Right lobe of liver (tissue), 6 donors: ENCODE measurements at regions not wholly inside any gene's neighbourhood (a gene's known extent, or its start where the extent isn't known, plus 50 kb on each side); places are given as distances from the start of the nearest gene placed in this dataset.

Experiments used
- ATAC-seq, 4 donors: fragments of 200-7000 bp; cut with Tn5 transposase; one replicate each; pipeline ENCODE4 v1.9.1; 2020; ENCODE audit warnings: mild to moderate bottlenecking in 4 of 4, moderate library complexity in 4 of 4
- DNase-seq, 3 donors: peaks; one replicate each; pipeline ENCODE4 v3.0.0-alpha.2; 2020
- H3K27ac ChIP-seq, 3 donors: fragments of 200-600 bp; one replicate each; pipeline ENCODE4 v1.8.0; 2022
- H3K27me3 ChIP-seq, 2 donors: fragments of 200-600 bp; one replicate each; pipeline ENCODE4 v1.8.0; 2022
- H3K36me3 ChIP-seq, 4 donors: fragments of 200-600 bp; sonication (generic) in 1 of 4; one replicate each; pipeline versions ENCODE4 v1.5.1 to v1.8.0; 2017 to 2022; ENCODE audit warnings: control low read depth in 1 of 4
- H3K4me1 ChIP-seq, 4 donors: fragments of 200-600 bp; sonication (generic) in 1 of 4; one replicate each; pipeline versions ENCODE4 v1.5.1 to v1.8.0; 2017 to 2022; ENCODE audit warnings: control low read depth in 1 of 4
- H3K4me3 ChIP-seq, 3 donors: fragments of 200-600 bp; one replicate each; pipeline ENCODE4 v1.8.0; 2022
- H3K9me3 ChIP-seq, 4 donors: fragments of 200-600 bp; sonication (generic) in 1 of 4; one replicate each; pipeline versions ENCODE4 v1.5.1 to v1.8.0; 2017 to 2022; ENCODE audit warnings: control low read depth in 1 of 4
- POLR2A ChIP-seq: fragments of 450-650 bp; IDR thresholded peaks from one replicate; pipeline ENCODE4 v1.6.1; 2017; ENCODE audit warnings: antibody characterized with exemption, mild to moderate bottlenecking
- WGBS: methylation state at CpG from one replicate; pipeline ENCODE4 v1.1.6; 2018; ENCODE audit warnings: low coverage, low lambda C conversion rate; ENCODE audit not compliant: insufficient coverage; ENCODE audit errors: missing lambda C conversion rate; 5-methylcytosine and 5-hydroxymethylcytosine counted together
- intact Hi-C, 2 donors: fragments of 100-400 bp; cut with DNase I; formaldehyde crosslinking; loops; one replicate each; pipeline versions ENCODE4 v1.11.2 to v1.14.1; 2022
- TF ChIP-seq, protein P1 (sequence below), 4 donors: fragments of 200-600 bp in 3 of 4; fragments of 450-650 bp in 1 of 4; IDR thresholded peaks; one replicate each; pipeline versions ENCODE4 v1.5.1 to v1.8.0; 2016 to 2022; ENCODE audit warnings: antibody characterized with exemption in 4 of 4, mild to moderate bottlenecking in 2 of 4
- donor health status: DM: no; HTN: yes; CAD: no.
- donor health status: DM: no; HTN: no; CAD: no.
- donor health status: DM: no; HTN: no; CAD: no.
- donor health status: DM: no; HTN: yes; CAD: no.
- donor health status: DM: no; HTN: yes; CAD: no.

DNA sequence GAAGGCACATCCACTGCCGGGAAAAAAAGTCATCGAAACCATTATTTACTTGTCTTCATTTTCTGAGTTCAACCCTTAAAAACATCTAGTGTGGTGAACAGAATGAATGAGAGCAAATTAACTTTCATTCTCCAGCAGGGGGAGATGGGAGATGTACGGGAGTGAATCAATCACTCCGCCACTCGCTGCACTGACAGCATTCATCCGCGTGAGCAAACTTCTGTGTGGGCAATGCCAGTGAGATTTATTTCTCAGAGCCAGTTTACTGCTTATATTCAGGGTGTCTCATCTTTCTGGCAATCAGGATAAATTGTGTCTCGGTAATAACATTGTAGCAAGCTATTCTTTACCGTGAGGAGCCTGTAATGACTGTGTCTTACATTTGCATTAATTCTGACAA lies 463.6 kb upstream of the MIS18BP1 start:
- H3K36me3 ChIP-seq: no peaks in the 10 kb centered on the region
- intact Hi-C loops: no loop called here

DNA sequence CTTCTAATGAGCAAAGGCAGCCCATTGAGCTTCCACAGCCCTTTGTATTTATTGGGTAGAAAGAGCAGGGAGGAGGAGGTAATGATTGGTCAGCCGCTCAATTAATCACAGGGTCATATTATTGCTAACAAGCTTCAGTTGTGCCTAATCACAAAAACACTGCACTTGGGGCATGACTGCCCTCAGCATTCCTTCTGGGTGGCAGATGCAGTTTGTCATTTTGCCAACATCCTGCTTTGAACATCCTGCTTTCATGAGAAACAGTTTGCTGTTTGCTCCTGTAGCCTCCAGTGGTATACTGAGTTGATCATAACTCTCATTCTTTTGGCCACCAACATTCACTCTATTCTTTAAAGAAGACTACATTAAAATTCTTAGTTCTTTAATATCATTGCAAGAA lies 462.9 kb upstream of the MIS18BP1 start:
- no peak overlapping the region for H3K27ac ChIP-seq
- DNase-seq: no peak
- H3K4me3 ChIP-seq: no peak overlapping the region
- no peaks in the 10 kb centered on the region for H3K9me3 ChIP-seq
- ATAC-seq: no peak
- WGBS: no CpG with 5 or more reads among the region's 1 CpG
- intact Hi-C loops: no loop called here
- no peaks in the 10 kb centered on the region for H3K36me3 ChIP-seq
- H3K27me3 ChIP-seq: no peaks in the 10 kb centered on the region
- H3K4me1 ChIP-seq: no peaks in the 10 kb centered on the region
- TF ChIP-seq POLR2A: no peak

More for the DNA sequence above, 463.6 kb upstream of the MIS18BP1 start:
- Histone ChIP-seq H3K4me1 (no peaks in the 10 kb centered on the region), H3K4me3 (no peak overlapping the region), H3K27me3 (no peaks in the 10 kb centered on the region), H3K9me3 (no peaks in the 10 kb centered on the region), H3K27ac (no peak overlapping the region)
- DNase-seq (no peak), ATAC-seq (no peak)
- TF ChIP-seq, protein P1, sequence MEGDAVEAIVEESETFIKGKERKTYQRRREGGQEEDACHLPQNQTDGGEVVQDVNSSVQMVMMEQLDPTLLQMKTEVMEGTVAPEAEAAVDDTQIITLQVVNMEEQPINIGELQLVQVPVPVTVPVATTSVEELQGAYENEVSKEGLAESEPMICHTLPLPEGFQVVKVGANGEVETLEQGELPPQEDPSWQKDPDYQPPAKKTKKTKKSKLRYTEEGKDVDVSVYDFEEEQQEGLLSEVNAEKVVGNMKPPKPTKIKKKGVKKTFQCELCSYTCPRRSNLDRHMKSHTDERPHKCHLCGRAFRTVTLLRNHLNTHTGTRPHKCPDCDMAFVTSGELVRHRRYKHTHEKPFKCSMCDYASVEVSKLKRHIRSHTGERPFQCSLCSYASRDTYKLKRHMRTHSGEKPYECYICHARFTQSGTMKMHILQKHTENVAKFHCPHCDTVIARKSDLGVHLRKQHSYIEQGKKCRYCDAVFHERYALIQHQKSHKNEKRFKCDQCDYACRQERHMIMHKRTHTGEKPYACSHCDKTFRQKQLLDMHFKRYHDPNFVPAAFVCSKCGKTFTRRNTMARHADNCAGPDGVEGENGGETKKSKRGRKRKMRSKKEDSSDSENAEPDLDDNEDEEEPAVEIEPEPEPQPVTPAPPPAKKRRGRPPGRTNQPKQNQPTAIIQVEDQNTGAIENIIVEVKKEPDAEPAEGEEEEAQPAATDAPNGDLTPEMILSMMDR (IDR thresholded peaks at IDR 0.05): no peak
- TF ChIP-seq POLR2A: no peak
- 74% methylated on average over 9 of the region's 9 CpGs for WGBS

DNA sequence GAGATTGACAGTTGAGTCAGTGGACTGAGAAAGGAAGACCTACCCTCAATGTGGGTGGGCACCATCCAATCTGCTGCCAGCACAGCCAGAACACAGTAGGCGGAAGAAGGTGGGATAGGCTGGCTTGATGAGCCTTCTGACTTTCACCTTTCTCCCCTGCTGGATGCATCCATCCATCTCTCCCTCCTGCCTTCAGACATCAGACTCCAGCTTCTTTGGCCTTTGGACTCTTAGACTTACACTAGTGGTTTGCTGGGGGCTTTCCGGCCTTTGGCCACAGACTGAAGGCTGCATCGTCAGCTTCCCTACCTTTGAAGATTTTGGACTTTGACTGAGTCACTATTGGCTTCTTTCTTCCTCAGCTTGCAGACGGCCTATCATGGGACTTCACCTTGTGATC lies 456.5 kb upstream of the MIS18BP1 start:
- intact Hi-C loops: no loop called here
- no peaks in the 10 kb centered on the region for H3K9me3 ChIP-seq
- no peak overlapping the region for H3K4me3 ChIP-seq
- H3K4me1 ChIP-seq: no peaks in the 10 kb centered on the region
- no peaks in the 10 kb centered on the region for H3K27me3 ChIP-seq
- H3K36me3 ChIP-seq: no peaks in the 10 kb centered on the region
- no peak for ATAC-seq
- no peak for DNase-seq
- 54% methylated on average over 4 of the region's 4 CpGs for WGBS
- no peak overlapping the region for H3K27ac ChIP-seq
- TF ChIP-seq POLR2A: no peak
- TF ChIP-seq, protein P1 (IDR thresholded peaks at IDR 0.05): no peak

DNA sequence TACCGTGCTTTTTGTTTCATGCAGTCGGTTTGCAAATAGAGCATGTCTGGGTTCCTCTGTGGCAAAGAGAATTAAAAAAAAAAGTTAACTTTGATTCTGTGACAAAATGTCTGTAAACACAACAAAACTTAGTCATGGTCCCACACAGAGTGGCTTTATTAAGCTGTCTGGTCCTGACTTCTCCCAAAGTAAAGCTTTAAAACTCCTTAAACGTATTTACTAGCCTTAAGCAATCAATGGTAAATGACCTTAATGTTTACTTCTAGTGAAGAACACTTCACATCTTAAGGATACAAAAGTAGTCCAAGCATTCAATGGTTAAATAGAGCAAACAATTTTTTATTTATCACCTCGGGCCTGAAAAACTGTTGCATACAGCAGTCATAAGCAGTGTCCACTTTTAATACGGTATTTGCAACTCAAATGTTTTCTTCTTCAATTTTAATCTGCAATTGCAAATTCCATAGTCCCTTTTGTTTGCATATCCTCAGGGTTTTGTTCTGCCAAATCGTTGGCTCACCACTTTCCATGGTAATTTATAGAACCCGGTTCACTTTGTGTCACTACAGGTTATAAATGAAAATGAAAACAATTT lies 453.0 kb upstream of the MIS18BP1 start:
- Histone ChIP-seq H3K27me3 (no peaks in the 10 kb centered on the region), H3K4me1 (no peaks in the 10 kb centered on the region), H3K4me3 (no peak overlapping the region), H3K36me3 (no peaks in the 10 kb centered on the region), H3K9me3 (no peaks in the 10 kb centered on the region), H3K27ac (no peak overlapping the region)
- intact Hi-C loops: no loop called here
- DNase-seq: no peak
- 27% methylated on average over 7 of the region's 7 CpGs for WGBS
- no peak for TF ChIP-seq POLR2A
- TF ChIP-seq, protein P1 (IDR thresholded peaks at IDR 0.05): no peak
- no peak for ATAC-seq

DNA sequence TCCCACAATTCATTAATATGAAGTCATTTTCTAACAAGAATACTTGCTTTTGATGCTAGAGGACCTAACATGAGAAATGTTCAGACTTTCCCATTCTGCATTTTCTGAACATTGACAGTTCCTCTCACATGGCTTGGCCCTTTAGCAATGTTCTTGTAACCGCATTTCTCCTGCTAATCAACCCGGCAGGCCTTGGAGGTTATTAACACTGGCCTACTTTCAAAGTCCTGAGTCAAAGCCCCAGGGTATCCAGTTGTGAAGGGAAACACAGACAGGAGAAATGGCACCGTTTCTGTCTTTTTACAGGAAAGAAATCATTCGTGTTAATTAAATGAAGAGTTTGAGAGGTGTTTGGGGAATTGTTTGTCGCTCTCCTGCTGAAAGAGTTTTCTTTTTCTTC lies 446.5 kb upstream of the MIS18BP1 start:
- Histone ChIP-seq H3K4me1 (no peaks in the 10 kb centered on the region), H3K36me3 (no peaks in the 10 kb centered on the region), H3K4me3 (no peak overlapping the region), H3K9me3 (no peaks in the 10 kb centered on the region), H3K27me3 (no peaks in the 10 kb centered on the region), H3K27ac (no peak overlapping the region)
- DNase-seq (no peak), ATAC-seq (no peak)
- 32% methylated on average over 5 of the region's 5 CpGs for WGBS
- intact Hi-C loops: no loop called here
- no peak for TF ChIP-seq POLR2A
- TF ChIP-seq, protein P1 (IDR thresholded peaks at IDR 0.05): no peak
